ENCODE measurements at regions not wholly inside any gene's neighbourhood (a gene's known extent, or its start where the extent isn't known, plus 50 kb on each side); places are given as distances from the start of the nearest gene placed in this dataset.
"Not testable (repeated sequence)": the region's sequence is repeated elsewhere in the genome, so short reads cannot be mapped to it uniquely, and the experiment has no call there.

- DNase-seq: no peak
- Histone ChIP-seq H3K18ac (ENCODE audit: low read length) (no peak overlapping the region), H2BK12ac (ENCODE audit: low read length) (no peak overlapping the region), H2BK5ac (ENCODE audit: low read depth, low read length, poor library complexity) (no peak overlapping the region), H4K12ac (ENCODE audit: low read depth, low read length) (no peak overlapping the region), H3K27ac (ENCODE audit: low read depth, low read length) (no peak overlapping the region), H3K79me2 (ENCODE audit: control insufficient read depth, insufficient read depth, low read length, poor library complexity) (no peaks in the 10 kb centered on the region), H4K91ac (ENCODE audit: low read depth, low read length) (no peak overlapping the region), H3K23ac (ENCODE audit: low read length) (no peak overlapping the region), H2BK120ac (ENCODE audit: insufficient read depth, low read length, poor library complexity) (no peak overlapping the region), H2AK5ac (ENCODE audit: low read length) (no peak overlapping the region), H3K14ac (ENCODE audit: low read length) (no peak overlapping the region), H3K4ac (ENCODE audit: low read depth, low read length) (no peak overlapping the region), H3K4me2 (ENCODE audit: low read length) (no peak overlapping the region), H3K9me3 (ENCODE audit: insufficient read depth, low read depth, low read length) (no peaks in the 10 kb centered on the region), H3K36me3 (ENCODE audit: control insufficient read depth in 1 of 2, insufficient read depth in 2 of 2, low read length in 2 of 2) (no peaks in the 10 kb centered on the region), H3K4me1 (ENCODE audit: control insufficient read depth in 1 of 2, insufficient read depth in 2 of 2, low read length in 2 of 2) (no peaks in the 10 kb centered on the region), H3K27me3 (ENCODE audit: insufficient read depth, low read length) (no peaks in the 10 kb centered on the region), H3K4me3 (ENCODE audit: low read depth, low read length) (no peak overlapping the region), H3K79me1 (ENCODE audit: low read length) (no peaks in the 10 kb centered on the region), H4K8ac (ENCODE audit: low read depth, low read length) (no peak overlapping the region), H3K9ac (ENCODE audit: low read length) (no peak overlapping the region), H2AFZ (ENCODE audit: insufficient read depth, low read length, poor library complexity) (no peak overlapping the region)
- WGBS (ENCODE audit: extremely low coverage, insufficient coverage, insufficient read length): no CpG with 5 or more reads among the region's 3 CpGs
Observed at GRCh38 chr2:192687015-192687414, 492.3 kb upstream of the TMEFF2 start.

- WGBS (ENCODE audit: extremely low coverage, insufficient coverage, insufficient read length): no CpG with 5 or more reads among the region's 27 CpGs
- not testable (repeated sequence) for H3K4me1 ChIP-seq (ENCODE audit: control insufficient read depth in 1 of 2, insufficient read depth in 2 of 2, low read length in 2 of 2); H2BK12ac ChIP-seq (ENCODE audit: low read length)
Observed at GRCh38 chr2:192682511-192682910, 487.8 kb upstream of the TMEFF2 start.

GRCh38 chr2:192675681-192676080, 480.9 kb upstream of the TMEFF2 start:
- H3K18ac ChIP-seq (ENCODE audit: low read length): no peak overlapping the region
- H2BK12ac ChIP-seq (ENCODE audit: low read length): no peak overlapping the region
- no peak overlapping the region for H3K27ac ChIP-seq (ENCODE audit: low read depth, low read length)
- DNase-seq: no peak
- no peak overlapping the region for H3K4me2 ChIP-seq (ENCODE audit: low read length)
- H3K9ac ChIP-seq (ENCODE audit: low read length): no peak overlapping the region
- no peaks in the 10 kb centered on the region for H3K36me3 ChIP-seq (ENCODE audit: control insufficient read depth in 1 of 2, insufficient read depth in 2 of 2, low read length in 2 of 2)
- no peak overlapping the region for H3K4ac ChIP-seq (ENCODE audit: low read depth, low read length)
- no peak overlapping the region for H3K14ac ChIP-seq (ENCODE audit: low read length)
- no peak overlapping the region for H4K8ac ChIP-seq (ENCODE audit: low read depth, low read length)
- H2BK5ac ChIP-seq (ENCODE audit: low read depth, low read length, poor library complexity): no peak overlapping the region
- WGBS (ENCODE audit: extremely low coverage, insufficient coverage, insufficient read length): no CpG with 5 or more reads among the region's 5 CpGs
- no peaks in the 10 kb centered on the region for H3K27me3 ChIP-seq (ENCODE audit: insufficient read depth, low read length)
- no peaks in the 10 kb centered on the region for H3K79me1 ChIP-seq (ENCODE audit: low read length)
- no peaks in the 10 kb centered on the region for H3K79me2 ChIP-seq (ENCODE audit: control insufficient read depth, insufficient read depth, low read length, poor library complexity)
- H3K23ac ChIP-seq (ENCODE audit: low read length): no peak overlapping the region
- H3K4me1 ChIP-seq (ENCODE audit: control insufficient read depth in 1 of 2, insufficient read depth in 2 of 2, low read length in 2 of 2): no peaks in the 10 kb centered on the region
- no peak overlapping the region for H4K91ac ChIP-seq (ENCODE audit: low read depth, low read length)
- no peak overlapping the region for H2AFZ ChIP-seq (ENCODE audit: insufficient read depth, low read length, poor library complexity)
- H3K9me3 ChIP-seq (ENCODE audit: insufficient read depth, low read depth, low read length): no peaks in the 10 kb centered on the region
- H4K12ac ChIP-seq (ENCODE audit: low read depth, low read length): no peak overlapping the region
- no peak overlapping the region for H2AK5ac ChIP-seq (ENCODE audit: low read length)
- no peak overlapping the region for H2BK120ac ChIP-seq (ENCODE audit: insufficient read depth, low read length, poor library complexity)
- H3K4me3 ChIP-seq (ENCODE audit: low read depth, low read length): no peak overlapping the region

More at GRCh38 chr2:192682511-192682910, 487.8 kb upstream of the TMEFF2 start:
- H3K4me3 ChIP-seq (ENCODE audit: low read depth, low read length); H2BK5ac ChIP-seq (ENCODE audit: low read depth, low read length, poor library complexity); H3K27me3 ChIP-seq (ENCODE audit: insufficient read depth, low read length); H3K9me3 ChIP-seq (ENCODE audit: insufficient read depth, low read depth, low read length); H3K79me1 ChIP-seq (ENCODE audit: low read length); H3K27ac ChIP-seq (ENCODE audit: low read depth, low read length); H3K9ac ChIP-seq (ENCODE audit: low read length); H3K23ac ChIP-seq (ENCODE audit: low read length); DNase-seq; H4K12ac ChIP-seq (ENCODE audit: low read depth, low read length); H4K8ac ChIP-seq (ENCODE audit: low read depth, low read length); H4K91ac ChIP-seq (ENCODE audit: low read depth, low read length); H3K79me2 ChIP-seq (ENCODE audit: control insufficient read depth, insufficient read depth, low read length, poor library complexity); H3K4me2 ChIP-seq (ENCODE audit: low read length); H3K18ac ChIP-seq (ENCODE audit: low read length); H3K4ac ChIP-seq (ENCODE audit: low read depth, low read length); H3K36me3 ChIP-seq (ENCODE audit: control insufficient read depth in 1 of 2, insufficient read depth in 2 of 2, low read length in 2 of 2); H2AK5ac ChIP-seq (ENCODE audit: low read length); H2AFZ ChIP-seq (ENCODE audit: insufficient read depth, low read length, poor library complexity); H2BK120ac ChIP-seq (ENCODE audit: insufficient read depth, low read length, poor library complexity); H3K14ac ChIP-seq (ENCODE audit: low read length): not testable (repeated sequence)

- Histone ChIP-seq H3K79me1 (ENCODE audit: low read length) (no peaks in the 10 kb centered on the region), H3K36me3 (ENCODE audit: control insufficient read depth in 1 of 2, insufficient read depth in 2 of 2, low read length in 2 of 2) (no peaks in the 10 kb centered on the region), H3K14ac (ENCODE audit: low read length) (no peak overlapping the region), H3K18ac (ENCODE audit: low read length) (no peak overlapping the region), H3K4me2 (ENCODE audit: low read length) (no peak overlapping the region), H4K91ac (ENCODE audit: low read depth, low read length) (no peak overlapping the region), H3K4me1 (ENCODE audit: control insufficient read depth in 1 of 2, insufficient read depth in 2 of 2, low read length in 2 of 2) (no peaks in the 10 kb centered on the region), H2BK120ac (ENCODE audit: insufficient read depth, low read length, poor library complexity) (no peak overlapping the region), H4K8ac (ENCODE audit: low read depth, low read length) (no peak overlapping the region), H3K27me3 (ENCODE audit: insufficient read depth, low read length) (no peaks in the 10 kb centered on the region), H3K23ac (ENCODE audit: low read length) (no peak overlapping the region), H3K27ac (ENCODE audit: low read depth, low read length) (no peak overlapping the region), H2AFZ (ENCODE audit: insufficient read depth, low read length, poor library complexity) (no peak overlapping the region), H3K79me2 (ENCODE audit: control insufficient read depth, insufficient read depth, low read length, poor library complexity) (no peaks in the 10 kb centered on the region), H3K4ac (ENCODE audit: low read depth, low read length) (no peak overlapping the region), H3K9ac (ENCODE audit: low read length) (no peak overlapping the region), H3K4me3 (ENCODE audit: low read depth, low read length) (no peak overlapping the region), H2BK12ac (ENCODE audit: low read length) (no peak overlapping the region), H3K9me3 (ENCODE audit: insufficient read depth, low read depth, low read length) (no peaks in the 10 kb centered on the region), H4K12ac (ENCODE audit: low read depth, low read length) (no peak overlapping the region), H2BK5ac (ENCODE audit: low read depth, low read length, poor library complexity) (no peak overlapping the region), H2AK5ac (ENCODE audit: low read length) (no peak overlapping the region)
- no peak for DNase-seq
- WGBS (ENCODE audit: extremely low coverage, insufficient coverage, insufficient read length): no CpG with 5 or more reads among the region's 8 CpGs
Observed at GRCh38 chr2:192669505-192670091, 474.9 kb upstream of the TMEFF2 start.

Measured in trophoblast cell (in vitro differentiated cells and primary cell).